Testis (tissue), 2 donors: ENCODE measurements at regions not wholly inside any gene's neighbourhood (a gene's known extent, or its start where the extent isn't known, plus 50 kb on each side); places are given as distances from the start of the nearest gene placed in this dataset.

Experiments used
- DNase-seq: peaks from one replicate; pipeline ENCODE4 v3.0.0-alpha.2; 2019
- H3K27ac ChIP-seq, 2 donors: fragments of 200-600 bp; sonication (generic); one replicate each; pipeline ENCODE4 v1.5.1; 2019
- H3K27me3 ChIP-seq: fragments of 200-600 bp; sonication (generic); one replicate; pipeline ENCODE4 v1.5.1; 2019
- H3K36me3 ChIP-seq: fragments of 200-600 bp; sonication (generic); one replicate; pipeline ENCODE4 v1.5.1; 2017; ENCODE audit warnings: low read depth; ENCODE audit errors: missing control alignments
- H3K4me1 ChIP-seq: fragments of 200-600 bp; sonication (generic); one replicate; pipeline ENCODE4 v1.5.1; 2019
- H3K4me3 ChIP-seq, 2 donors: fragments of 200-600 bp; sonication (generic); one replicate each; pipeline ENCODE4 v1.5.1; 2017 to 2019
- H3K9me3 ChIP-seq: fragments of 200-600 bp; sonication (generic); one replicate; pipeline ENCODE4 v1.5.1; 2017
- POLR2A ChIP-seq: fragments of 450-650 bp; IDR thresholded peaks from one replicate; pipeline ENCODE4 v1.6.1; 2017; ENCODE audit warnings: antibody characterized with exemption, mild to moderate bottlenecking, moderate library complexity
- WGBS, 2 donors: methylation state at CpG; one replicate each; pipeline ENCODE4 v1.1.5; 2018; 5-methylcytosine and 5-hydroxymethylcytosine counted together
- intact Hi-C: fragments of 100-400 bp; cut with DNase I; formaldehyde crosslinking; loops from one replicate; pipeline ENCODE4 v1.15.1; 2023; ENCODE audit warnings: low total_unique reads
- TF ChIP-seq, protein P1 (sequence below), 3 experiments: fragments of 450-650 bp in 2 of 3; fragments of 200-600 bp in 1 of 3; sonication (generic) in 1 of 3; IDR thresholded peaks; one replicate each; pipeline ENCODE4 v1.5.1; 2016 to 2019; ENCODE audit warnings: antibody characterized with exemption in 3 of 3, mild to moderate bottlenecking in 2 of 3, moderate library complexity in 1 of 3

DNA sequence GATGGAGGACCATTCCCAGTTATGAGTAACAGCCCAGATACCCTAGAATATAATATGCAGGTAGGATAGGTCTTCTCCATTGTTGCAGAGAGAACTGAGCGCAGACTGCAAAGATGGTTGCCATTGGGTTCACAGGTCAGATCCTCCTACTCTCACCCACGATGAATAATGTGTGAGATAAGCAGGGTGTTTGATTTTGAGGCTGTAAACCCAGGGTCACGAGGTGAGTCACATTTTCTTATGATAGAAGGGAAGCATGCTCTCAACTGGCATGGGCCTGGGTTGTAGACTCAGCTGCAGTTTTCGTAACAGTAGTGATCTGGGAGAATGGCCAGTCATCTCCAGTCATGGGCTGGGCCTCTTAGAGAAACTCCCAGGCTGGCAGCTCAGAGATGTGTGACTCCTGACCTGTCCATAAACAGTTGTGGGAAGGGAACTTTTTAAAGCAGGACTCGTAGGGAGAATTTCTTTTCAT, 74.2 kb downstream of the CD164 start:
- no peaks in the 10 kb centered on the region for H3K9me3 ChIP-seq
- no peaks in the 10 kb centered on the region for H3K27me3 ChIP-seq
- TF ChIP-seq, protein P1, sequence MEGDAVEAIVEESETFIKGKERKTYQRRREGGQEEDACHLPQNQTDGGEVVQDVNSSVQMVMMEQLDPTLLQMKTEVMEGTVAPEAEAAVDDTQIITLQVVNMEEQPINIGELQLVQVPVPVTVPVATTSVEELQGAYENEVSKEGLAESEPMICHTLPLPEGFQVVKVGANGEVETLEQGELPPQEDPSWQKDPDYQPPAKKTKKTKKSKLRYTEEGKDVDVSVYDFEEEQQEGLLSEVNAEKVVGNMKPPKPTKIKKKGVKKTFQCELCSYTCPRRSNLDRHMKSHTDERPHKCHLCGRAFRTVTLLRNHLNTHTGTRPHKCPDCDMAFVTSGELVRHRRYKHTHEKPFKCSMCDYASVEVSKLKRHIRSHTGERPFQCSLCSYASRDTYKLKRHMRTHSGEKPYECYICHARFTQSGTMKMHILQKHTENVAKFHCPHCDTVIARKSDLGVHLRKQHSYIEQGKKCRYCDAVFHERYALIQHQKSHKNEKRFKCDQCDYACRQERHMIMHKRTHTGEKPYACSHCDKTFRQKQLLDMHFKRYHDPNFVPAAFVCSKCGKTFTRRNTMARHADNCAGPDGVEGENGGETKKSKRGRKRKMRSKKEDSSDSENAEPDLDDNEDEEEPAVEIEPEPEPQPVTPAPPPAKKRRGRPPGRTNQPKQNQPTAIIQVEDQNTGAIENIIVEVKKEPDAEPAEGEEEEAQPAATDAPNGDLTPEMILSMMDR (IDR thresholded peaks at IDR 0.05): no peak
- TF ChIP-seq POLR2A: no peak
- no peaks in the 10 kb centered on the region for H3K36me3 ChIP-seq
- 71 to 74% methylated on average over 5 of the region's 5 CpGs for WGBS, 2 donors
- peaks cover 9% of the 10 kb centered on the region for H3K4me1 ChIP-seq
- no peak overlapping the region for H3K4me3 ChIP-seq
- intact Hi-C loops: no loop called here
- H3K27ac ChIP-seq: no peak overlapping the region
- no peak for DNase-seq

DNA sequence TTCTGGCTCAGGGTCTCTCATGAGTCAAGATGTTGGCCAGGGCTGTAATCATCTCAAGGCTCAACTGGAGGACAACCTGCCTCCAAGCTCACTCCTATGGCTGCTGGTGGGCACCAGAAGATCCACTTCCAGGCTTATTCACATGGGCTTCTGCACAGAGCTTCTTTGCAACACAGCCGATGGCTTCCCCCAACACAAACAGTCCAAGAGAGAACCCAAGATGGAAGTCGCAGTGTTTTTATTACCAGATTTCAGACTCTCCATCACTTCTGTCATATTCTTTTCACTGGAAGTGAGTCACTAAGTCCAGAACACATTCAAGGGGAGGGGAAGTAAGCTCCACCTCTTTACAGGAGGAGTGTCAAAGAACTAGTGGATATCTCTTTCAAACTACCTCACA, 75.5 kb downstream of the CD164 start:
- intact Hi-C loops: no loop called here
- WGBS, 2 donors: 96 to 100% methylated on average over 2 of the region's 2 CpGs
- DNase-seq: no peak
- TF ChIP-seq POLR2A: no peak
- TF ChIP-seq, protein P1 (IDR thresholded peaks at IDR 0.05): no peak
- H3K36me3 ChIP-seq: no peaks in the 10 kb centered on the region
- no peak overlapping the region for H3K4me3 ChIP-seq
- H3K4me1 ChIP-seq: peaks cover 10% of the 10 kb centered on the region
- no peak overlapping the region for H3K27ac ChIP-seq
- H3K9me3 ChIP-seq: no peaks in the 10 kb centered on the region
- no peaks in the 10 kb centered on the region for H3K27me3 ChIP-seq

DNA sequence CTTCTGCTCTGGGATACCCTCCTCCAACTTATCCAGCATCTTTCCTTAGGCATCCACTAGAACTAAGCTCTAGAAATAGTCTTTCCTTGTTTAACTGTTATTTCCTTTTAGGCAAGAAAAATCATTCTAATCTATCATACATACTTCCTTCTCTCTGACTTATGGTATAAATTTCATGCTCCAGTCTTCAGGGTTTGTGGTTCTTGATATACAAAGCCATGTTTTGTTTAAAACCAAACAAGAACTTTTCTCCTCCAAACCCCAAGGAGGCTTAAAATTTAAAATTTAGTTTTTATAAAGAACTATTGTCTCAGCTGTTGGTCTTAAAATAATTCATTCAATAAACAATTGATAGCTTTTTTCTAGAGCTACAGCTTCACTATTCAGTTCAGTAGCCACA, 77.2 kb downstream of the CD164 start:
- no peak overlapping the region for H3K4me3 ChIP-seq
- no peaks in the 10 kb centered on the region for H3K9me3 ChIP-seq
- DNase-seq: no peak
- H3K36me3 ChIP-seq: no peaks in the 10 kb centered on the region
- intact Hi-C loops: no loop called here
- TF ChIP-seq, protein P1 (IDR thresholded peaks at IDR 0.05): no peak
- no peak for TF ChIP-seq POLR2A
- no peaks in the 10 kb centered on the region for H3K27me3 ChIP-seq
- peaks cover 19% of the 10 kb centered on the region for H3K4me1 ChIP-seq
- H3K27ac ChIP-seq: no peak overlapping the region

DNA sequence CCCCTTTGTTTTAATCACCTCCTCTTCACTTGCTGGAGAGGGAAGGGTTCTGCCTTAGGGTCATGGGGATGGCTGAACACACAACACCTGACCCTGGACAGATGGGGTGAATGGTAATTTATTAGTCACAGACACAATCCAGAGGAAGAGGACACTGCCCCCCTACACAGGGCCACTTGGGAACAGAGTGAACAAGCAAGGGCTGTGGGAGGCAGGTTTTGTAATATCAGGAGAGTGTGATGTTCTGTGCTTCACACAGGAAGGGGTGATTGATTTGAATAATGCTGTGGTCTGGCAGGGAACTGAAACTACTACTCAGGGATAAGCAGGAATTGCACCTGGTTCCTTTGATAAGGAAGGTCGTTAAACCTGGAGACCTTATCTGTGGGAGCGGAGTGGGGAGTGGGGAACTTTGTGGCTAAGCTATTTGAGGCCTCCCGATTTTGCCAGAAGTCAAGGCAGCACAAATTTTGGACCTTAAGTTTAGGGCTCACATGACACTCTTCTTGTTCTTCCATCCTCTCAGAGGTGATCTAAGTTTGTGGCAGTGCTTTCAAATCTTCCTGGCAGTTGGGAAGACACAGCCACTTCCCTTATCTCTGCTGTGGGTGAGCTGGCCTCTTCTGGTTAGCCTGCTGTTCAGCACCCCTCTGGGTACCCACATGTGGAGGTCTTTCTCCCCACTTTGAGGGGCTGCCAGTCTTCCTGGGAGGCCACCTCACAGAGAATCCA, 77.8 kb downstream of the CD164 start:
- no peak overlapping the region for H3K4me3 ChIP-seq
- WGBS, 2 donors: 26 to 46% methylated on average over 3 of the region's 3 CpGs
- H3K4me1 ChIP-seq: peaks cover 19% of the 10 kb centered on the region
- TF ChIP-seq POLR2A: no peak
- TF ChIP-seq, protein P1 (IDR thresholded peaks at IDR 0.05): no peak
- H3K27me3 ChIP-seq: no peaks in the 10 kb centered on the region
- H3K27ac ChIP-seq: no peak overlapping the region
- intact Hi-C loops: no loop called here
- H3K36me3 ChIP-seq: no peaks in the 10 kb centered on the region
- no peak for DNase-seq
- H3K9me3 ChIP-seq: no peaks in the 10 kb centered on the region

DNA sequence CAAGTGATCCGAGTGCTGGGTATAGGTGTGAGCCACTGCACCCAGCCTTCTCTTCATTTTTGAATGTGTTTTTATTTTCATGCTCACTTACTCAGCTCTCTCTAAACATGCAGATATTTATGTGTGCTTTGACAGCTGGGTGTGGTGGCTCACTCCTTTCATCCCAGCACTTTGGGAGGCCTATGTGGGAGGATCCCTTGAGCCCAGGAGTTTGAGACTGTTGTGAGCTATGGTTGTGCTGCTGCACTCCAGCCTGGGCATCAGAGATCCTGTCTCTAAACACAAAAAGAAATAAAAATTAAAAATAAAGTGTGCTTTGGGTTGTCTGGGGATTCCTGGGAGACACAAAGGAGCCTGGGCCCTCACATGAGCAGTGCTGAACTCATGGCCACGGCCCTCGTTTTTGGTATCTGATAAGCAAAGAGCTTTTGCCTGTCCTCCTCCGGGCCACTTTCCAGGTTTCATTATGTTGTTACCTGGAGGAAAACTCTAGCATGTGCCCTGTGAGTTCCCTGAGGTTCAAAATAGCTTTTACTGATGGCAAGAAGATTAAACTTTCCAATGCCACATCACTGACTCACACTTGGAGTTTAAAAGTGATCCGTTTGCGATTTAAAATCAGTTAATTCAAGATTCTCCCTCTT, 78.5 kb downstream of the CD164 start:
- Histone ChIP-seq H3K4me1 (peaks cover 19% of the 10 kb centered on the region), H3K27me3 (no peaks in the 10 kb centered on the region), H3K27ac (no peak overlapping the region), H3K4me3 (no peak overlapping the region), H3K9me3 (no peaks in the 10 kb centered on the region), H3K36me3 (no peaks in the 10 kb centered on the region)
- intact Hi-C loops: no loop called here
- no peak for DNase-seq
- 48 to 79% methylated on average over 6 of the region's 6 CpGs for WGBS, 2 donors
- TF ChIP-seq, protein P1 (IDR thresholded peaks at IDR 0.05): no peak
- TF ChIP-seq POLR2A: no peak
